NCI-H69 (cell line): ENCODE measurements at regions not wholly inside any gene's neighbourhood (a gene's known extent, or its start where the extent isn't known, plus 50 kb on each side); places are given as distances from the start of the nearest gene placed in this dataset.

Experiments used
- DNase-seq: peaks from one replicate; lab custom pipeline; 2025; lab: John Stamatoyannopoulos, UW

- no peak for DNase-seq
These were observed 1355.6 kb downstream of the FAM133A start for GRCh38 chrX:95029571-95029970.

- DNase-seq, result no peak
These were observed 1366.1 kb downstream of the FAM133A start for GRCh38 chrX:95040104-95040503.

GRCh38 chrX:95044331-95044730 is 1370.3 kb downstream of the FAM133A start:
- DNase-seq, result no peak

- no peak for DNase-seq
These were observed 1382.0 kb downstream of the FAM133A start for GRCh38 chrX:95055991-95056390.

GRCh38 chrX:95056901-95057300 is 1382.9 kb downstream of the FAM133A start:
- peak; percentile 0 for DNase-seq

- no peak for DNase-seq
These were observed 1383.3 kb downstream of the FAM133A start for GRCh38 chrX:95057341-95057740.

GRCh38 chrX:95058815-95059214 is 1384.8 kb downstream of the FAM133A start:
- no peak for DNase-seq

GRCh38 chrX:95059909-95060308 is 1385.9 kb downstream of the FAM133A start:
- DNase-seq, result no peak

- DNase-seq, result no peak
These were observed 1389.5 kb downstream of the FAM133A start for GRCh38 chrX:95063554-95063953.

GRCh38 chrX:95065151-95065550 is 1391.1 kb downstream of the FAM133A start:
- DNase-seq, result no peak

GRCh38 chrX:95071052-95071451 is 1397.0 kb downstream of the FAM133A start:
- DNase-seq, result no peak

- DNase-seq, result no peak
These were observed 1397.6 kb downstream of the FAM133A start for GRCh38 chrX:95071621-95072020.

- DNase-seq, result peak; percentile 44
These were observed 1402.4 kb downstream of the FAM133A start for GRCh38 chrX:95076449-95076848.

GRCh38 chrX:95101851-95102390 is 1427.9 kb downstream of the FAM133A start:
- no peak for DNase-seq

- DNase-seq, result no peak
These were observed 1443.5 kb downstream of the FAM133A start for GRCh38 chrX:95117556-95117955.

GRCh38 chrX:95145848-95146490 is 1472.0 kb downstream of the FAM133A start:
- DNase-seq, result no peak

GRCh38 chrX:95152810-95153209 is 1478.8 kb downstream of the FAM133A start:
- no peak for DNase-seq

- no peak for DNase-seq
These were observed 1482.6 kb downstream of the FAM133A start for GRCh38 chrX:95156566-95156965.
